Natural killer cell (primary cell): ENCODE measurements at regions not wholly inside any gene's neighbourhood (a gene's known extent, or its start where the extent isn't known, plus 50 kb on each side); places are given as distances from the start of the nearest gene placed in this dataset.

Experiments
- ATAC-seq, 3 donors: fragments of 150-1000 bp in 2 of 3; fragments of 200-7000 bp in 1 of 3; cut with Tn5 transposase; 1 replicate in 1 of 3; 2 replicates in 2 of 3; pipeline ENCODE4 v1.10.0; 2021; ENCODE audit warnings: mild to moderate bottlenecking in 2 of 3, moderate library complexity in 2 of 3
- DNase-seq, 2 donors: peaks; one replicate each; pipeline versions ENCODE4 v3.0.0 to v3.0.0-alpha.2; 2013 to 2021; ENCODE audit warnings: mixed read lengths in 1 of 2
- H3K27ac ChIP-seq: one replicate; pipeline ENCODE4 v1.5.1; 2013; ENCODE audit warnings: mild to moderate bottlenecking, low read length
- H3K27me3 ChIP-seq: one replicate; pipeline ENCODE4 v1.6.1; 2013; ENCODE audit warnings: low read length; ENCODE audit not compliant: control insufficient read depth, insufficient read depth
- H3K36me3 ChIP-seq: one replicate; pipeline ENCODE4 v1.6.1; 2013; ENCODE audit warnings: low read length; ENCODE audit not compliant: control insufficient read depth, insufficient read depth
- H3K4me1 ChIP-seq: one replicate; pipeline ENCODE4 v1.6.1; 2013; ENCODE audit warnings: low read length; ENCODE audit not compliant: control insufficient read depth, insufficient read depth
- H3K4me3 ChIP-seq: one replicate; pipeline ENCODE4 v1.5.1; 2013; ENCODE audit warnings: low read length
- H3K9me3 ChIP-seq: one replicate; pipeline ENCODE4 v1.6.1; 2013; ENCODE audit warnings: low read length; ENCODE audit not compliant: control insufficient read depth, insufficient read depth
- H3K27ac Mint-ChIP-seq, 2 donors: one replicate each; pipeline ENCODE4 v1.8.0; 2022; ENCODE audit warnings: mild to moderate bottlenecking in 2 of 2, mixed read lengths in 2 of 2, moderate library complexity in 1 of 2
- H3K27me3 Mint-ChIP-seq, 2 donors: one replicate each; pipeline ENCODE4 v1.8.0; 2022; ENCODE audit warnings: low read depth in 2 of 2, mixed read lengths in 2 of 2
- H3K36me3 Mint-ChIP-seq: one replicate; pipeline ENCODE4 v1.8.0; 2022; ENCODE audit warnings: mixed read lengths
- H3K4me1 Mint-ChIP-seq, 2 donors: one replicate each; pipeline ENCODE4 v1.8.0; 2022; ENCODE audit warnings: mixed read lengths in 2 of 2
- H3K4me3 Mint-ChIP-seq: one replicate; pipeline ENCODE4 v1.8.0; 2022; ENCODE audit warnings: mild to moderate bottlenecking, moderate library complexity, mixed read lengths
- H3K9me3 Mint-ChIP-seq, 2 donors: one replicate each; pipeline ENCODE4 v1.8.0; 2022; ENCODE audit warnings: mixed read lengths in 2 of 2
- whole genome bisulfite sequencing: methylation state at CpG from one replicate; pipeline ENCODE4 v1.1.7; 2013; ENCODE audit warnings: missing lambda C conversion rate; ENCODE audit not compliant: insufficient coverage; 5-methylcytosine and 5-hydroxymethylcytosine counted together
- intact Hi-C: fragments of 100-400 bp; cut with micrococcal nuclease; formaldehyde crosslinking; loops from one replicate; pipeline ENCODE4 v1.14.2; 2022
- TF ChIP-seq, protein P1 (sequence below): fragments of 200-600 bp; IDR thresholded peaks from one replicate; pipeline ENCODE4 v1.8.0; 2022; ENCODE audit warnings: antibody characterized with exemption

DNA sequence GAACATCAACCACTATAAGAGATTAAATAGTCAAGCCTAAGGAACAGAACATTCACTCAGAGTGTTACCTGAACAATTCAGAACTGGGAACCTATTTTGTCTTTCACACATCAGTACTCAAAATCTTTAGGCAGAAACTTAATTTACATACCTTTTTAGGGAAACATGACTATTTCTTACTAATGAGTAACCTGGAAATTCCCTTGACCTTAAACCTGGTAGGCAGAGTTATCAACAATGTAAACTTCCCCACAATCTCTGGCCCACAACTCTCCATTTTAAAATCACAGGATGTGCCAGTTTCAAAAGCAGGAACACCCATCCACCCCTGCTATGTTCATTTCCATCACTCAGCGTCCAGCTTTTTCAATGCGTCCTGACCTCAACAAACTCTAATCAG is 132.9 kb upstream of the ANKFN1 start:
- H3K36me3 ChIP-seq: no peaks in the 10 kb centered on the region
- H3K27me3 ChIP-seq: no peaks in the 10 kb centered on the region
- H3K4me3 ChIP-seq: no peak overlapping the region
- TF ChIP-seq, protein P1, sequence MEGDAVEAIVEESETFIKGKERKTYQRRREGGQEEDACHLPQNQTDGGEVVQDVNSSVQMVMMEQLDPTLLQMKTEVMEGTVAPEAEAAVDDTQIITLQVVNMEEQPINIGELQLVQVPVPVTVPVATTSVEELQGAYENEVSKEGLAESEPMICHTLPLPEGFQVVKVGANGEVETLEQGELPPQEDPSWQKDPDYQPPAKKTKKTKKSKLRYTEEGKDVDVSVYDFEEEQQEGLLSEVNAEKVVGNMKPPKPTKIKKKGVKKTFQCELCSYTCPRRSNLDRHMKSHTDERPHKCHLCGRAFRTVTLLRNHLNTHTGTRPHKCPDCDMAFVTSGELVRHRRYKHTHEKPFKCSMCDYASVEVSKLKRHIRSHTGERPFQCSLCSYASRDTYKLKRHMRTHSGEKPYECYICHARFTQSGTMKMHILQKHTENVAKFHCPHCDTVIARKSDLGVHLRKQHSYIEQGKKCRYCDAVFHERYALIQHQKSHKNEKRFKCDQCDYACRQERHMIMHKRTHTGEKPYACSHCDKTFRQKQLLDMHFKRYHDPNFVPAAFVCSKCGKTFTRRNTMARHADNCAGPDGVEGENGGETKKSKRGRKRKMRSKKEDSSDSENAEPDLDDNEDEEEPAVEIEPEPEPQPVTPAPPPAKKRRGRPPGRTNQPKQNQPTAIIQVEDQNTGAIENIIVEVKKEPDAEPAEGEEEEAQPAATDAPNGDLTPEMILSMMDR: no peak
- H3K27ac ChIP-seq: no peak overlapping the region
- Mint-ChIP-seq H3K27me3 (peaks cover 7 to 12% of the 10 kb centered on the region in 2 donors), H3K9me3 (peaks cover 5% of the 10 kb centered on the region in 2 donors), H3K27ac (no peak overlapping the region), H3K36me3 (no peaks in the 10 kb centered on the region), H3K4me3 (no peak overlapping the region), H3K4me1 (no peaks in the 10 kb centered on the region)
- WGBS: 68% methylated on average over 2 of the region's 2 CpGs
- DNase-seq (no peak), ATAC-seq (no peak)
- no peaks in the 10 kb centered on the region for H3K4me1 ChIP-seq
- intact Hi-C loops: no loop called here
- no peaks in the 10 kb centered on the region for H3K9me3 ChIP-seq

DNA sequence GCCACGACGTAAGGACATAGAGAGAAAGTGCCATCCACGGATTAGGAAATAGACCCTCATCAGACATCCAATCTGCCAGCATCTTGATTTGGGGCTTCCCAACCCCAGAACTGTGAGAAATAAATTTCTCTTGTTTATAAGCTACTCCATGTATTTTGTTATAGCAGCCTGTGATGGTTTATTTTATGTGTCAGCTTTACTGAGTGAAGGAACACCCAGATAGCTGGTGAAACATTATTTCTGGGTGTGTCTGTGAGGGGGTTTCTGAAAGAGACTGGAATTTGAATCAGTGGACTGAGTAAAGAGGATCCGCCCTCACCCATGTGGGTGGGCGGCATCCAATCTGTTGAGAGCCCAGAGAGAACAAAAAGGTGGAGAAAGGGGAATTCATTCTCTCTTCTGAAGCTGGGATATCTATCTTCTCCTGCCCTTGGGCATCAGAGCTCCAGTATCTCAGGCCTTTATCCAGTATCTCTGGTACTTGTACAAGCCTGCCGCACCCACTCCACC is 131.5 kb upstream of the ANKFN1 start:
- Histone ChIP-seq H3K4me3 (no peak overlapping the region), H3K27ac (no peak overlapping the region), H3K4me1 (no peaks in the 10 kb centered on the region), H3K9me3 (no peaks in the 10 kb centered on the region), H3K36me3 (no peaks in the 10 kb centered on the region), H3K27me3 (no peaks in the 10 kb centered on the region)
- peaks cover 5 to 12% of the 10 kb centered on the region in 2 donors for H3K27me3 Mint-ChIP-seq
- DNase-seq: no peak
- H3K36me3 Mint-ChIP-seq: no peaks in the 10 kb centered on the region
- no peak for ATAC-seq
- TF ChIP-seq, protein P1: no peak
- H3K4me1 Mint-ChIP-seq: no peaks in the 10 kb centered on the region
- intact Hi-C loops: no loop called here
- H3K9me3 Mint-ChIP-seq: peaks cover 5% of the 10 kb centered on the region in 2 donors
- H3K27ac Mint-ChIP-seq: no peak overlapping the region
- 94% methylated on average over 5 of the region's 6 CpGs for WGBS
- no peak overlapping the region for H3K4me3 Mint-ChIP-seq

DNA sequence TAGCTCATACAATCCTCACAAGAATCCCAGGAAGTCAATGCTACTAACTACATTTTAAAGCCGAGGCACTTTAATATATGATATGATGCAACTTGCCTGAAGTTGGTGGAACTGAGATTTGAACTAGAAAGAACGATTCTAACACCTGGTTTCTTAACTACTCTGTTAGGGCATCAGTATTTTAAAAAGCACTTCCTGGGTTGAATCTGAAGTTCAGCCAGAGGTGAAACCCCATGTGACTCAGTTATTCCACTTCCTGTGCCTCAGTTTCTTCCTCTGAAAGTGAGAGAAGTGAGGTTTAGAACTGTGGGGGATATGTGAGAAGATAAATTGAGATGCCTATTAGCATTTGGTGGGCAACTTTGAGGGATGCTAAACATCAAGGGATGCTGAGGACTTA is 129.4 kb upstream of the ANKFN1 start:
- ATAC-seq (no peak), DNase-seq (no peak)
- no peak overlapping the region for H3K27ac Mint-ChIP-seq
- H3K4me1 Mint-ChIP-seq: no peaks in the 10 kb centered on the region
- Histone ChIP-seq H3K27ac (no peak overlapping the region), H3K9me3 (no peaks in the 10 kb centered on the region), H3K4me3 (no peak overlapping the region), H3K27me3 (no peaks in the 10 kb centered on the region), H3K4me1 (no peaks in the 10 kb centered on the region), H3K36me3 (no peaks in the 10 kb centered on the region)
- H3K27me3 Mint-ChIP-seq: no peaks in the 10 kb centered on the region
- no peak overlapping the region for H3K4me3 Mint-ChIP-seq
- H3K9me3 Mint-ChIP-seq: no peaks in the 10 kb centered on the region
- H3K36me3 Mint-ChIP-seq: no peaks in the 10 kb centered on the region
- TF ChIP-seq, protein P1: no peak
- intact Hi-C loops: no loop called here
- 73% methylated on average over 1 of the region's 2 CpGs for WGBS

DNA sequence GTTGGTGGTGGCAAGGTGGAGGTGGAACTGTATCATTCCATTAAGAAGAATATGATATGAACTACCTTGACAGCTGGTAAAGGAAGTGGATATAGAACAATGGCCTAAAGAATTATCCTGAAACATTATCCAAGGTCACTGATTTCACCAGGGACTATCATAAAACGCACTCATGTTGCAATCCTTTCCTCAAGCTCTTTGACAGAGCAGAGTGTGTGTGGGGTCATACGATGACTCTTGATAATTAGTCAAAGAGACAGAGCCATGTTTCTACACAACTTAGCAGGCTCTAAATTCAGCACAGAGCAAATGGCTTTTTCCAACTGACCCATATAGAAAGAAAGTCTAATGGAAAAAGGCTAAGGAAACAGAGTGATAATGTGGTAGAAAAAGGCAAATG is 126.4 kb upstream of the ANKFN1 start:
- Histone ChIP-seq H3K9me3 (no peaks in the 10 kb centered on the region), H3K4me3 (no peak overlapping the region), H3K27ac (no peak overlapping the region), H3K27me3 (no peaks in the 10 kb centered on the region), H3K4me1 (no peaks in the 10 kb centered on the region), H3K36me3 (no peaks in the 10 kb centered on the region)
- Mint-ChIP-seq H3K9me3 (peaks cover 4% of the 10 kb centered on the region in 2 donors), H3K27me3 (peaks cover 6 to 9% of the 10 kb centered on the region in 2 donors), H3K4me1 (no peaks in the 10 kb centered on the region), H3K4me3 (no peak overlapping the region), H3K27ac (no peak overlapping the region), H3K36me3 (no peaks in the 10 kb centered on the region)
- ATAC-seq (no peak), DNase-seq (no peak)
- TF ChIP-seq, protein P1: no peak
- intact Hi-C loops: no loop called here
- 67% methylated on average over 1 of the region's 2 CpGs for WGBS
